Endometrium (tissue), 2 donors: ENCODE measurements at regions not wholly inside any gene's neighbourhood (a gene's known extent, or its start where the extent isn't known, plus 50 kb on each side); places are given as distances from the start of the nearest gene placed in this dataset.

ENCODE experiments used
- FAIRE-seq: peaks from 2 replicates; lab custom pipeline; 2012; peaks lifted over from hg19 to GRCh38; lab: Jason Lieb, UNC
- donor health status: control.
- donor health status: control.

- FAIRE-seq: no peak
Measured at GRCh38 chr12:46445551-46446235, 73.1 kb upstream of the SLC38A2 start.

GRCh38 chr12:46445093-46445492 is 72.5 kb upstream of the SLC38A2 start:
- FAIRE-seq: no peak

DNA sequence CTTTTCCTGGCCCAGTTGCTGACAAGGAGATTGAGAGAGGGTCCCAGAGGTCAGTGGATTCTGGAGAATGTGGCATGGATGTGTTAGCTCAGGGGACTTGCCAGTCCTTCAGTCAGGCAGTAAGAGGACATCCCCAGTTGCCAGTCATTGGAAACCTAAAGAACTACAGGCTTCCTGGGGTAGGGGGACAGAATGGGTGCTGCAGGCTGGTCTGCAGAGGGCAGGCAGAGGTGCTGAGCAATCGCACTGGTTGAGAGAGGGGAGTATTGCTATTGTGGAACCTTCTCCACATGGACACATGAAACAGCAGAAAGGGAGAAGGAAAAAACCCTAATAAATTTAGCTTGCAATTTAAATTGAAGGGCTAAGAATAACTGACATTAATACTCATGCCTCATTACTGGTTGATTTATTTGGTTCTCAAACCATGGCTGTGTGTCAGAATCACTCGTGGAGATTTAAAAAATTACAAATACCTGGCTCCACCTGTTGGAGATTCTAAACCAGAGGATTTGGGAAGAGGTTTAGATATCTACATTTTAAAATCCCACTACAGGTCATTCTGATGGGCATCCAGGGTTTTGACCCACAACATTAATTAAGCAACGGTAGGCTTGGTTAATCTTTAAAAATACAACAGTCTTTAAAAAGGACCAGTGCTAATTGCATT is 71.2 kb upstream of the SLC38A2 start:
- no peak for FAIRE-seq

- FAIRE-seq: no peak
Measured at GRCh38 chr12:46442738-46443137, 70.2 kb upstream of the SLC38A2 start.

- FAIRE-seq: no peak
Measured at GRCh38 chr12:46442239-46442638, 69.7 kb upstream of the SLC38A2 start.

DNA sequence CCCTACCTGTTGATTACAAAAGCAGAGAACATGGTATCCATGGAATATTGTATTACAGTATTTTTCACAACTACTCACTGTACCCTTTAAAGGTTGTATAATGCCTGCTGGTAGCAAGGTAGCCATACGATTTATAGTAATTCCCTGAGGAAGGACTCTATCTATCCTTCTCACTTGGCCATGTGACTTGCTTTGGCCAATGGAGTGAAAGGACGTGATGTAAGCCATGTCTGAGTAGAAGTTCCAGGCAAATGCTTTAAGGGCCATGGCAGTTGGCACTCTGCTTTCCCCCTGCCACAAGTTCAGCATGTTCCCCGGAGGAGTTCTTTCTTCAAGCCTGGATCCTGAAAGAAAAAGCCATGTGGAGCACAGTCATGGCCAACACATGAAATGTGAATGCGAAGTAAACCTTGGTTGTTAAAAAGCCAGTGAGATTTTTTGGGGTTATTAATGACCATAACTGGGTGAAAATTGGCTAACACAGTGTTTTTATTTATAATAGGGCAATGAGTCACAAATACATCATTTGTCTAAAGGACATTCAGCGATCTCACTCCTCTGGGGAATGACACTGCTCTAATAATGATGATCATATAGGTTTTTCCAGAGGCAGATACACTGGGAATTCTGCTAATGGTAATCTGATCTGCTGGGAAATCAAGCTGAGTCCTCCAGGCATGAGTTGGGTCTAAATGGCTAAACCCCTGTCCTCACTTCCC is 67.4 kb upstream of the SLC38A2 start:
- no peak for FAIRE-seq

DNA sequence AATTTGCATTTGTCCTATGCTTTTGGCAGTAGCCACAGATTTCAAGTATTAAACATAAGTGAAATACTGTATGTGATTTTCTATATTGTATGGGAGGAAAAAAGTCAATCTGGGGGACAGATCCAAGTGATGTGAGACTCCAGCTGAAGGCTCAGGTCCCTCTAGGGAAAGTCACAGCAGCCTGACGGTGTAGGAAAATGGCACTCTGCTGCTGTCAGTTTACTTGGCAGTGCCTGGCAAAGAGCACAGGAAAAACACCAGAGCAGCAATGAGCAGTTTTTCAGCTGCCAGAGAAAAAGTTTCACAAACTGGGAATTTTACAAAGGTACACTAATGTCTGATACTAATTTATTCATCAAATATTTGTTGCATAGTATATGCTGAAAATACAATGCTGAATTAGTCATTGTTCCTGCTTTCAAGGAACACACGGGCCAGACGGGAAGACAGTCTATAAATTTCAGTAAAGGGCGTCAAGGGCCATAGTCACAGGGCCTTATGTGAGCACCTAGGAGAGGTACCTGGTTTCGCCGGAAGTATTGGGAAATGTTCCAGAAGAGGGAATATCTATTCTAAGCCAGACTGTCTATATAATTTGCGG is 66.2 kb upstream of the SLC38A2 start:
- no peak for FAIRE-seq

DNA sequence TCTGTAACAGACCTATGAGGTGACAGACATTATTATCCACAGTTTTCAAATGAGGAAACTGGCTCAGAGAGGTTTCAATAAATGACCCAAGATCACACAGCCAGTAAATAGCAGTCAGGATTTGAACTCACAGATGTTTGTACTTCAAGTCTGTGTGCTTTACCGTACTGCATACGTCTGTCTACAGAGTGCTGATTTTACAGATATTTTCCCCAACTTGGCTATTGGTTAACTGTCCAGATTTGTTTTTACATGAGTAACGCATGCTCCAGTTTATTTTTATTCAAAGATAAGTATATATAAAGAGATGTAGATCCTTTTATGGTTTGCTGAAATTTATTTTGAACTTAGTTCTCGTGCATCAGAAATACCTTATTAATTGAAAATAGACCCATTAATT is 65.7 kb upstream of the SLC38A2 start:
- no peak for FAIRE-seq

- no peak for FAIRE-seq
Measured at GRCh38 chr12:46437469-46437868, 64.9 kb upstream of the SLC38A2 start.

- no peak for FAIRE-seq
Measured at GRCh38 chr12:46436747-46437146, 64.2 kb upstream of the SLC38A2 start.

GRCh38 chr12:46435625-46436024 is 63.1 kb upstream of the SLC38A2 start:
- no peak for FAIRE-seq

- FAIRE-seq: no peak
Measured at GRCh38 chr12:46435029-46435428, 62.5 kb upstream of the SLC38A2 start.

GRCh38 chr12:46433829-46434228 is 61.3 kb upstream of the SLC38A2 start:
- no peak for FAIRE-seq

DNA sequence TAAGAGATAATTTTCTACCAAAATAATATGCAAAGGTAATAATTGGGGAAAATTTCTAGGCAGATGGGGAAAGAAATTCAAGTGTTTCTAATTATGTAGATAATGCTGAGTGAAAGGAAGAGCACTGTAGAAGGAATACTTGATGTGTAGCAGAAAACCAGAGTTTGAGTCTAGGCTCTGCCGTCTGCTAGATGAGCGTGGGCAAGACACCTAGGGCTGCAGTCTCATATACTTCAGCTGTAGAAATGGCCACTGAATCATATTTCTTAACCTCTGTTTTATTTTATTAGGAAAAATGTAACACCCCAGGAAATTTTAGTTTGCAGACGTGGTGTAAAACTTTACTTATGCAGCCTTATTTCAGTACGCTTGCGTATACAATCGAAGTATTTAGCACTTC is 59.8 kb upstream of the SLC38A2 start:
- FAIRE-seq: no peak

DNA sequence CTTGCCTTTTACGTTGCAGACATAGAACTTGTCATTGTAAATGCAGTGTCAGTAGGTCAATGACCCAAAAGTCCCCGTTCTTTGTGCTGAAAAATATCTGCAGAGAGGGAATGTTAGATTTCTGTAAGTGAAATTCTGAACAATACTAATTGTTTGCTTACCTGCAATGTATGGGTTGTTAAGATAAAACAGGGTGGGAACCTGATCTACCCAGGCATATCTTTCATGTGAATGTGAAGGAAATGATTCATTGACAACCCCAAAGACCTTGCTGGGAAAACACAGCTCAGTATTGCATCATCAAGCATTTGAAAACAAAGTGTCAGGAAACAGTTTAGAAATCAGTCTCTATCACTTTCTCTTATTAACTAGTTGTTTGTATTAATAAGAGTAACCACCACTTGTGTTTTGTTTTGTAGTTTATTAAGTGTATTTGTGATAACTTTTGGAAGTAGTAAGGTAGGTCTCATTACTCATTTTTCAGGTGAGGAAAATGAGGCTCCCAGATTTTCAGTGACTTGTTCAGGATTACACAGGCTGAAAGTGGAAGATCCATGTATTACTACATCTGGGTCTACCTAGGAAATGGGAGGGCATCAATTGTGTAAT is 57.9 kb upstream of the SLC38A2 start:
- peak; percentile 8 for FAIRE-seq
